Stimulated activated CD8-positive, alpha-beta memory T cell treated with anti-CD3 and anti-CD28 coated beads, Interleukin-12 subunit alpha, Interleukin-12 subunit beta, amount 100 ng/mL, for 1 hour (primary cell): ENCODE measurements at regions not wholly inside any gene's neighbourhood (a gene's known extent, or its start where the extent isn't known, plus 50 kb on each side); places are given as distances from the start of the nearest gene placed in this dataset.
"Not testable (repeated sequence)": the region's sequence is repeated elsewhere in the genome, so short reads cannot be mapped to it uniquely, and the experiment has no call there.

Experiments
- DNase-seq: peaks from one replicate; pipeline ENCODE4 v3.0.0-alpha.2; 2020; ENCODE audit warnings: low read depth

DNA sequence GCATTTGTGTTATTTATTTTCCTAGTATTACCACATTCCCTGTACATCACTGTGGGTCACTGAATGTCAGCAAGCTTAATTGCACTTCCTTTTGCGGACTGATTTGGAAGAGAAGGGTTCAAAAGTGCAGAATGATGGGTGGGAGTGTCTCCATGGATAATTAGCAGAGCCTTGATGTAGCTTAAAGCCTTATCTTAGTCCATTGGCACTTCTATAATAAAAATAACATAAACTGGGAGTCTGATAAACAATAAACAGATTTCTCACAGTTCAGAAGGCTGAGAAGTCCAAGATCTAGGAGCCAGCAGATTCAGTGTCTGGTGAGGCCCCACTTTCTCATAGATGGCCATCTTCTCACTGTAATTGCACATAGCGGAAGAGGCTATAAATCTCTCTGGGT lies 501.1 kb upstream of the POU3F2 start:
- no peak for DNase-seq

DNA sequence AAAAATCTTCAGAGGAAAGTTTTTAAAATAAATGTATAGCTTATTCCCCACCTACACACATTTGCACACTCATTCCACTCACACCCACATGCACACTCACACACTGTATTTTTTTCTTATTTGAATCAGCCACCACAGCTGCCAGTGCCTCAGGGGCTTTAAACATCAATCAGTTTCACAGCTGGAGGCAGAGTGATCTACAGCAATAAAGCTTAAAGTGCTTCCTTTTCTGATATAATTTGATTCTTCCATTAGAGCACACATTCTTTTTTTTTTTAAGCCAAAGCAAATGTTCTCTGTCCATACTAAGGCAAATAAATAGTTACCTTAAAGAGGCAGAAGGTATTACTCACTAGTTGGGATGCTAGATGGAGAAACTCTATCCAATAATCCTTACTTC lies 498.8 kb upstream of the POU3F2 start:
- no peak for DNase-seq

DNA sequence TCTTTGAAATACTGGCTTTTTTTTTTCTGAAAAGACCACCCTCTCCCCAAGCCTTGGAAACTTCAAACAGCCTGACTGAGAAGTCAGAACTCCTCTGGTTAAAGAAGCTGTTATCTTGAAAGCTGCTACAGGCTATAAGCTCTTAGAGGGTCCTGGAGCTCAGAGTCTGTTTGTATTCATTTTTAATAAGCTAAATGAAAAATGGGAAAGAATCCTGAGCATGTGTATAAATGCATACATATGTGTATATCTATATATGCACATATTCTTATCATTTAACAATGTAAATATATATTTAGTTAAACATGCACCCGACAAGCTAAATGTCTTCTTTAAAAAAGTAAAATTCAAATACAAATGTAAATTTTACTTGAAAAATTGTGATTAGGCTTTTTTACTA lies 494.9 kb upstream of the POU3F2 start:
- DNase-seq: no peak

DNA sequence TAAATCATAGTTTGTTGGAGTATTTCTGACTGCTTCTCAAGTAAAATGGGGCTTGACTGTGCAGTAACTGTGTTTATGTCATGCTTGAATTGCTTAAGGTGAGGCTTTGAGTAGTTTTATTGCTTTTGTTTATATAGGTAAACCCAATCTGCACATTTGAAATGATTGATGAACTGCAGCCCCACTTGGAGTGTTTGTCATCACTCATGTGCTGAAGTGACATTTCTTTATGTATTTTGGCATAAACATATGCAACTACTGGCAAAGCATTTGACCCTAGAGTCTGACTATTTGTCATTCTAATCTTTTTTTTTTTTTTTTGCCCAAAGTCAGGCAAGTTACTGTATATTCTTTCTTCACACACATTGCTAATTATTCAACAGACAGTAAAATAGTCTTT lies 491.4 kb upstream of the POU3F2 start:
- no peak for DNase-seq

DNA sequence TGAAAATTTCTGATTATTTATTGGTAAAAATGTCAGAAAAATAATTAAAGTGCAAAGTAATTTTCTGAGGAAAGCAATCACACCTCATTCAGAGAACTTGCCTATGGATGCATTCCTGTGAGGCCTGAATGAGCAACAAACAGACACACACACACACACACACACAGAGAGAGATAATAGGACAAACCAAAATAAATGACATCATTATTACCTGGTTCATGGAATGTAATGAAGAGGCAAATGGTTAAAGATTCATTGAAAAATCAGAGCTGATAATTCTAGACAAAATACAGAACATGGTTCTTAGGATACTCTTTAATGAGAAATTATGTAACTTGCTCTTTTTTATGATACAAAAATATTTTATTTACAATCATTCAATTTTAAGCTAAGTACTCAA lies 490.6 kb upstream of the POU3F2 start:
- no peak for DNase-seq

DNA sequence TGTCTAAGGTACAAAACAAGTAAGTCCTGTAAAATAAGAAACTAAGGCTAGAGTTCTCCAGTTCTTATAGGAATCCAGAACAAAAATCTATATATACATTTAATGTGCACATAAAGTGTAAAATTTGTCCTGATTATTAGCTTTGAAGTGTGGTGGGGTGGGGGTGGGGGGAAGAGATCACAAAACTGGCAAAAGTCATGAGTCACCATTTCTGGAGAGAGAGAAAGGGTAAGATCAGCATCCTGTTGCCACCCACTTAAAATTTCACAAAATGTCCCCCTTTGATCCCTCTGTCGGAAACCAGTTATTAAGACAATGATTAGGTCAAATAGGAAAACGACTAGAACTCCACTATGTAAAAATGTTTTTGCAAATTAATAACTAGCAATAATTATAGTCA lies 482.0 kb upstream of the POU3F2 start:
- DNase-seq: no peak

DNA sequence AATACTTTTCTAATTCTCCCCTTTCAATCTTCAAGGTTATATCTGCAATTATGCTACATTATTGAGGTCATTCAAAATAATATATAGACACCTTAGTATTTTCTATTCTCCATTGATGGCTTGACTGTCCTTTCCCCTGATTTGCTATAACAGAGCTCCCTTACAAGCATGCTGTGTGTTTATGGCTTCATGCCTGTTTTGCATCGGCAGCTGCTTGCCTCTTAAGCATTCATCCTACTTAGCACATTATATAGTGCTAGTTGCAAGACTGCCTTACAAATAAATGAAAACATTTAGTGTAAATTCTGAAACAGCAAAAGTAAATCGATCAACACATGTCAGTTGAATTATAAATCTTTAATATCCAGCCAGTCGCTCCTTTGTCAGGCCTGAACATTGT lies 476.2 kb upstream of the POU3F2 start:
- no peak for DNase-seq

DNA sequence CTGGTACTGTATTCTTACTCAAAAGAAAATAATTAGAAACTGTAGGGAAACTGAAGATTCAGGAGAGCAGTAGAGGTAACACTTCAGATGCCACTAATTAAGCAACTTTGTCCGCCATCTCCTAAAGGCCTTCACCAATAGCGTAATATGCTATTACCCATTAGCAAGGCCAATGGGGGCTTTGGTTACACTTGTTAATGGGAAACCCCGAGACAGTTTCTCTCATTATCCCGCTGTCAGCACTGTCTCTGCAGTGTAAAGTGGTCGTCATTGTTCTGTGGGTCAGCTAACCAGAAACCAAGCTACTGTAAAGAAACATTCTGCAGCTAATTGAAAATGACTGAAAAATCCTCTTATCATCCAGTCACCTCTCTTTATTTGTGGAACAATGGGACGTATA lies 468.0 kb upstream of the POU3F2 start:
- DNase-seq: no peak

DNA sequence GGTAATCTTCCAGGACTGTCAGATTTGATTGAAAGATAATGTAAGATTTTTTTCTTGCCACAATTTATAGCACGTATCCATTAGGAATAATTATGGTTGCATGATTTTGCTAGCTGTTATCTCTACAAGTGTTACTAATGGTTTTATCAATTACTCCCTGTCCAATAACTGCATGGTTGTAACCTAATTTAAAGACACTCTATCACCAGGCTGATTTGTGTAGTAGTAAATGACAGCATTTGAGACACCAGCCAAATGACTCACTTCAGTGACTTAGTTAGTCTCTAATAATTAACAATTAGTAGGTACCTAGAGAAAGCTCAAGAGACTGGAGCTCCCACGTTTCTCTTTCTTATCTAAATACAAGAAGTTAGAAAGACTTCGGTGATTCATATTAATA lies 453.8 kb upstream of the POU3F2 start:
- no peak for DNase-seq

DNA sequence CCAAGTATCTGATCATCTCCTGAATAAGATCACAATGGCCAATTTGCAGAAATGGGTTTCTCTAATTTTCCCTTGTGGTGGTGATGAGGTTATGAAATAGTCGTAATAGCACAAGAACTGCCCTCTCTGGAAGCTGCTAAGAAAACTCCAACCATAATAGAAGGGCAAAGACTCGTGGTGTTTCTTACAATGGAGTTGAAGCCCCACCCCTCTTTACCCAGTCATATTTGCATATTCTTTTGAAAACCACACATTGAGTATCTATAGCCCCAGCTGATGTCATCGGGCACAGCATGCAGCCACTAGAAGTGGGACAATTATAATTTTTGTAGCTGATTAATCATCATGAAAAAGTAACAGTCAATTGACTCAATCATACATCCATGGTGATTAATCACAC lies 452.1 kb upstream of the POU3F2 start:
- DNase-seq: no peak

DNA sequence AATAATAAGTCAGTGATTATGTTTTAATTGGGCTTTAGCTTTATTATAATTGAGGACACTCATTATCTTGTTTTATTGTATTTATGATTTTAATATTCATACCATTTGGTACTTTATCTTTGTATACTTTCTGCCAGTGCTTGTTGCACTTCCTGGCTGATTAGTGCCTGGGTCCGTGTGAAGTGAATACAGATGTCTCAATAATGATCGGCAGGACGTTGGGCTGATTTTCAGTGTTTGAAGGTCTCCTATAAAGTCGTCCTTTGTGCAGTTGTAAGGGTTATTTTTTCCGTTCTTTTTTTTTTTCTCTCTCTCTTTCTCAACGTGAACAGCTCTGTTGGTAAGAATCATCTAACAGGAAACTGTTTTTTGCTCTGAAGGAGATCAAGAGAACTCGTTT lies 450.0 kb upstream of the POU3F2 start:
- DNase-seq: no peak

DNA sequence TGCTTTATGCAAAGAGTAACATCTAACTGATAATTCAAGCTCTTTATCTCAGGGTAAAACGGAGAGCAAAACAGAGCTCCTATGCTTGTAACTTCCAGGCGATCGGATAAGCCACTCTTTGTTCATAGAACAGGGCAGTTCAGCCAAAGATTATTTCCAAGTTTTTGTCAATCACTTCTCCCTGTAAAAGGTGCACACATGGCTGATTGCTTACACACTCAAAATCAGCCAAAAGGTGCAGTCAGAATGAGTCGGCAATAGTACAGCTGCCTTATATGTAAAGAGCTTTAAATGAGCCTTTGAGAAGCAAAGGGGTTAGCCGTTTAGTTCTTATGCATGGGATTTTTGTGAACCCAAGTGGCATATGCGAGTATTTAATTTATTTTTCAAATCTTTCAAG lies 449.6 kb upstream of the POU3F2 start:
- DNase-seq: no peak

DNA sequence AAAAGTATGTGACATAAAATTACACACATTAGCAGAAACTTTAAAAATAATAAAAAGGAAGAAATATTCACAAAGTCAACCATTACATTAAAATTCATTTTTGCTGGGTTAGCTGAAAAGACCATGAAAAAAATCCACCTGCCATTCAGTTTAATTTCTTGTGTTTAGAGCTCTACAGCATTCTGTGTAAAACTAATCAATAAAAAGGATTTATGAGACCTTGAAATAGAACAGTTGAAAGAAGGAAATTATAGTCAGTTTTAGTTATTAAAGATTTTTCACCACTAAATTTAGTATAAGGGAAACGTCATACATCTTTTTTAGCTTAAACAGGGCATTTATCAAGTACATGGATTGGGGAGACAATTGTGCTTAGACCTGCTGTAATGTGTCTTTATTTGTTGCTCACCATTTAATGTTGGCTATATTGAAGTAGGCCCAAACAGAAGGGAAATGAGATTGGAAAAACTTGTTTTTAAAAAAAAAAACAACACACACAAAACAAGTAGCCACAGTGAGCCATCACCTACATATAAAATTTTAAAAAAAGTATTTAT lies 438.7 kb upstream of the POU3F2 start:
- no peak for DNase-seq

DNA sequence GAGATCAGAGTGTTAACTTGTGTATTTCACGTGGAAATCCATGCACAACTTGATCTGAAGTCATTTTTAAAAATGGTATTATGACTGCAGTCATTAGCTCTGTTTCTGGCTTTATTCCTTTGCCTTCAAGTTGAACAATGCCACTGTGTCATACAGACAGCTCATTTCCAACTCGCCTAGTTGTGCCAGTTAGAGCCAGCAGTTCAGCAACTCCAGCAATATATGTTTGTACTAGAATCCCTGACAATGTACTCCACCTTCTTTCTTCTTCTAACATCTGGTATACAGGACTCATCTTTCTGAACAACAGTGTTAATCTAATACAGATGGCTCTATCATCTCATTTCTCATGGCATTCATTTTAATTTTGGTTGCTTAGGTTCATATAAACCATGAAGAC lies 418.3 kb upstream of the POU3F2 start:
- DNase-seq: no peak

DNA sequence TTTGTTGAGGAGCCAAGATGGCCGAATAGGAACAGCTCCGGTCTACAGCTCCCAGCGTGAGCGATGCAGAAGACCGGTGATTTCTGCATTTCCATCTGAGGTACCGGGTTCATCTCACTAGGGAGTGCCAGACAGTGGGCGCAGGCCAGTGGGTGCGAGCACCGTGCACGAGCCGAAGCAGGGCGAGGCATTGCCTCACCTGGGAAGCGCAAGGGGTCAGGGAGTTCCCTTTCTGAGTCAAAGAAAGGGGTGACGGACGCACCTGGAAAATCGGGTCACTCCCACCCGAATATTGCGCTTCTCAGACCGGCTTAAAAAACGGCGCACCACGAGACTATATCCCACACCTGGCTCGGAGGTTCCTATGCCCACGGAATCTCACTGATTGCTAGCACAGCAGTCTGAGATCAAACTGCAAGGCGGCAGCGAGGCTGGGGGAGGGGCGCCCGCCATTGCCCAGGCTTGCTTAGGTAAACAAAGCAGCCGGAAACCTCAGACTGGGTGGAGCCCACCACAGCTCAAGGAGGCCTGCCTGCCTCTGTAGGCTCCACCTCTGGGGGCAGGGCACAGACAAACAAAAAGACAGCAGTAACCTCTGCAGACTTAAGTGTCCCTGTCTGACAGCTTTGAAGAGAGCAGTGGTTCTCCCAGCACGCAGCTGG lies 417.7 kb upstream of the POU3F2 start:
- DNase-seq: not testable (repeated sequence)

DNA sequence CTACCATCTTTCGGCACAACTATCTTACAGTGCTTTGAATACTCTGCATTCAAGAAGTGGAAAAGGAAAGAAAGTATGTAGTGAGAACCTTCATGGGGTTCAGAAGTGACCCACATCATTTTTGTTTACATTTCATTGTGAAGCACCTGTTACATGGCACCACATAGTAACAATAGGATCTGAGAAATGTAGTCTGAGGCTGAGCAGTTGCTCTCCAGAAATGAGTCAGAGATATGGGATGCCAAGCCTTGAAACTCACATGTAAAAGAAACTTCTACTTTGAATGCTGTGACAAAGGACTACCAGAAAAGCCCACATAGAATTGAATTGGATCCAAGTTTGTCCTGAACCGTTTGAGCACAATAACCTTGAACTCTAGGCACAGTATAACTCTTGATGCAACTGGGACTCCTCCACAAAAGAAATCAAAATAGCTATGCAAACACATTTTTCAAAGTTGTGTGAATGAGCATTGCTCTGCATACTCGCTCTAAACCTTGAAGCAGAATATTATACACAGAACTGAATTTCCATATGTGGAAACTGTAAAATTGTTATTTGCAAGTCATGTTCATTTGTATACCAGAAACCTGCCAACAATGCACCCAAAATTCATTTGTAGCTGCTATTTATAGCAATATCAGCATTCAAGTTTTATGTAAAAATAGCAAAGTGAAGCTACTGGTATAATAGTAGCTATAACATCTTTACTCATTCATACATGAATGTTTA lies 400.9 kb upstream of the POU3F2 start:
- DNase-seq: no peak

DNA sequence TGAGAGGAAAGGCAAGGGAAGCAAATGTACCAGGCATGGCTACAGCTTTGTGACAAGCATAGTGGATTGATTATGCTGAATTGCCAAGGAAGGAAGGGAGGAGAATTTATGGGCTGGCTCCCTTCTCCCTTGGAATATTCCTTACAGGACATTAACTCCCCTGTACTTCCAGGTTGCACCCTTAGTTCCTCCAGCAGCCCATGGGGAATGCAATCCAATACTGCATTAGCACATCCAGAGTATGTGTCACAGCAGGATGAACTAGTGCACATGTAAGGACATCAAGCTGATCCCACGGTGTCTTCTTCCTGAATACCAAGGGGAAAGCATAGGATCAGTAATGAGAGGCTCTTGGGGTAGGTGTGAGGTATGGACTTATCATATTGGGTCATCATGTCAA lies 390.7 kb upstream of the POU3F2 start:
- DNase-seq: no peak

DNA sequence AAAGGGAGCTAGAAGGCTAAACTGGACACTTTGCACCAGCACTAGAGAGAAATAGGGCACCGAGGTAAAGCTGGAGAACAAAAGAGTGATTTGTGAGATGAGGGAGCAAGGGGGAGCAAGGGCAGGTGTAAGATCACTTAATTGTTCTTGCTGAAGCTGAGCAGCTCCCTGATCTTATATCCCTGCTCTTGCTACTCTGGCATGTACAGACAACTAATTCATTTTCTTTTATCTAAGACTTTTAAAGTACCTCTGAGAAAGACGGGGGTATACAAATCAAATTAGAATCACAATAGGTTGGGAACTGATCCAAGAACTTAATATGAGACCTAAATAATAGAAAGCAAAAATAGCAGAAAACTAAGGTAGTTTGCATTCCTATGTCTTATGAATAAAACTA lies 381.7 kb upstream of the POU3F2 start:
- no peak for DNase-seq

DNA sequence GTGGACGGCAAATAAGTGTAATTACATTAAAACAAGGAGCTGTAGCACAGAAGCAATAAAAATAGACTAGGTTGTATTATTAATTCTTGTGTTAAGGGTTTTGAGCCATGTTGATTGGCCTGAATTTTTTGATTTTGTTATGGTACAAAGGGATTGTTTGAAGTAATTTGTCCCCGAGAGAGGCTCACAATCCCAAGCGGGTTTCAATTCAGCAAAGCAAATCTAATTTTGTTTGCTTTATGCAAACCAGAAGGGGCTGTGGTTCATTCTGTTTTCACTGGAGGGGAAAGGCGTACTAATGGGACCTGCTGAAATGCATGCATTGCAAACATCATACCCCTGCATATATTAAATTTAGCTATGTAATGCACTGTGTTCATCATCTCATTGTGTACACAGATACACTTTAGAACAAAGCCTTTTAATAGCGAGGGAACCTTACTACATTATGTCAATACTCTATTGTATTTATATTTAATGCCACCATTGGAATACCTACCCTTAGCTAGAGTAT lies 379.5 kb upstream of the POU3F2 start:
- no peak for DNase-seq

DNA sequence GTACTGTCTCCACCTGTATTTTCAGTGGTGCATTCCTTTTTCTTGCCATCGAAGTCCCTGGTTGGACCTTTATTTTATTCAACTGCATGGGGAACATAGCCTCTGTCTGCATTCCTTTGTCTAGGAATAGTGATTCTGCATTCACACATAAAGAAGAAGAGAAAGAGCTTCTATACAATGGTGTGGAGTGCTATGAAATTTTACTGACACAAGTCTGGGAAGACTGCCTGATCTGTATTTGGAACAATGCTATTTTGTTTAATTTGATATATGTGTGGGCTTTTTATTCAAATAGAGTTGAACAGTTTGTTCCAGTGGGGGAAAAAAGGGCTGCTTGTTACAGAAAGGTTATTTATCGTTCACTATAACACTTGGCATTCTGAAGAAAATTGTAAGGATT lies 375.7 kb upstream of the POU3F2 start:
- no peak for DNase-seq

DNA sequence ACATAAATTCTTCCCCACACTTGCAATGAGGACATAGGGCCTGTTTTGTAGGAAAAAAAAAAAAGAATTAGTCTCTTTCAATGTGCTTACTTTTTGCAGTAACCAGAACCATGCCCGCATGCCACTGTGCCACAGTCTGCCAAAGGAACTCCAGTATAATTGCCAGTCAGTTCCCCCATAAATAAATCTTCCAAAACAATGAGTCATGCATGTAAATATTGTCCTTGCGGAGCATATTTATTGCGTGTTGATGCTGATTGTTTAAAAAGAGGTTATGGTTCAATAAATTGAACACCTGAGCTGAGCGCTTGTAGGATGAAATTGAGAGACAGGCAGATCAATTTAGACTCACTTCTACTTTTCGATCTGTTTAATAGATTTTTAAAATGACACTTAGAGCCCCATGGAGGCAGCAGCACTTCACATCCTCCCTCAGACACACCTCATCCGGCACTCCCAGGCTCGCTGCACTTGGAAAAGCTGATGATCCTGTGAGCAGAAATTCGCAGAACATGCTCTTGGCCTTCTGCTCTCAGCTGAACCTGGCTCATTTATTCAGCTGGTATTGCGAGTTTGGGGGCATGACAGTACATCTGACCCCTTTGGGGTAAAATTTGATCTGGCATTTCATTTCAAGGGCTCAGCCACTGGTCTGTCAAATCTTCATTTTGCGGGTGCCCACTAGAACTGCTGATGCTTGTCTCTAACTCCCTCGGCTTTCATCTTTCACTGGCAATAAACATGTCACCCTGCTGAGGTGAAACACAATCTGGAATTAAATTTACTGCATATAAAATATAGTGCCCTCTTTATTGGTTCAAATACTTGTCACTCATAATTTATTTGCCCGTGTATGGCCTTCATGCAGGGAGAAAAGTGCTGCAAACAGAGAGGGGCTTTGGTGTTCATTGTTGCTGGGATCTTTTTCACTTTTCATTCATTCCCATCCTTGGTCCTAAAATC lies 371.1 kb upstream of the POU3F2 start:
- DNase-seq: no peak

DNA sequence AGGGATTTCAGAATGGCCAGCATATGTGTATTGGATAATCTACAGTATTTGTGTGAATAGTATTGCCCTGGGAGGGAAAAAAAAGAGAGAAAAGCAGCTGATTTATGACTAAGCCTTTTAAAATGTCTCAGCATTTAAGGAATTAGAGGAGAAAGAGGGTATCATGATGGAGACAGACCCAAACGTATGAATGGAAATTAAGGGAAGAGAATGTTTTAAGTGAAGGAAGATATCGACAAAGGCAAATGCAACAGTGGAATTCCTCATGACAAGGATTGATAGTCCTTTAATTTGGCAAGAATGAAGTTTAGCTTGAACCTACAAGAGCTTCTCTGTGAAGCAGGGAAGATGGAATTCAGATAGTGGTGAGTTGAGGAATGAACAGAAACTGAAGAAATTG lies 367.3 kb upstream of the POU3F2 start:
- no peak for DNase-seq
